LNCaP clone FGC (cell line): ENCODE measurements at regions not wholly inside any gene's neighbourhood (a gene's known extent, or its start where the extent isn't known, plus 50 kb on each side); places are given as distances from the start of the nearest gene placed in this dataset.

Experiments used
- DNase-seq: peaks from one replicate; pipeline ENCODE4 v3.0.0-alpha.2; 2011; ENCODE audit warnings: low read depth
- H3K4me3 ChIP-seq: 2 replicates; pipeline ENCODE4 v1.5.1; 2011; ENCODE audit warnings: mild to moderate bottlenecking, low read depth, low read length, control low read depth
- TF ChIP-seq, protein P1 (sequence below): IDR thresholded peaks from 2 replicates; pipeline ENCODE4 v1.5.1; 2012; ENCODE audit warnings: mild to moderate bottlenecking; ENCODE audit not compliant: control insufficient read depth, insufficient read depth; ENCODE audit errors: extremely low read depth

DNA sequence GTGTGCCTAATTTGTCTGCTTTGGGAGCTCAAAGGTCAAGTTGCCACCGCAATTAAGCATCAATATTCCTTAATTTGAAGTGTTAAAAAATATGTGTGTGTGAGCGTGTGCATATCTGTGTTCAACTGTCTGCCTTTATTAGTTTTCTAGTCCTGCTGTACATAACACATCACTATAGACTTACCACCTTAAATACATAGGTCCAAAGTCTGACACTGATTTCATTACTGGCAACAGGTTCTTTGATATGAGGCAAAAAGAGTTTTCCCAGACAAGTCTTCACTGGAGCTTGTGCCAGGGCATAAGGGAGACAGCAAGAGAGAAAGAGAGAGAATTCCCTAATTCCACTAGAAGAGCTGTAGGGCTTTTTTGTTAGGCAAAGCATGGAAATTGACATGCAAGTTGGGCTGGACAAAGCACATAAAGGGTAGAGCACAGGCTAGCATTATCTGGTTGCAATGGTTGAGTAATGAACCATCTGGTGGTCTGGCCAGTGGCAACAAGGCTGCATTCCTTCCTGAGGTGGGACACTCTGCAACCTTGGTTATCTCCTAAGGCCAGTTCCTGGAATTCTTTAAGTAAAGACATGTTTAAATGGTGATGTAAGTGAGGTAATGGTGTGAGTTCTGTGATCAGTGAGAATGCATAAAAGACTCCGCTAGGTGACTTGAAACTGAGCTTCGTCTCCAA is 457.2 kb upstream of the ADAMTS5 start:
- no peak for DNase-seq
- TF ChIP-seq, protein P1, sequence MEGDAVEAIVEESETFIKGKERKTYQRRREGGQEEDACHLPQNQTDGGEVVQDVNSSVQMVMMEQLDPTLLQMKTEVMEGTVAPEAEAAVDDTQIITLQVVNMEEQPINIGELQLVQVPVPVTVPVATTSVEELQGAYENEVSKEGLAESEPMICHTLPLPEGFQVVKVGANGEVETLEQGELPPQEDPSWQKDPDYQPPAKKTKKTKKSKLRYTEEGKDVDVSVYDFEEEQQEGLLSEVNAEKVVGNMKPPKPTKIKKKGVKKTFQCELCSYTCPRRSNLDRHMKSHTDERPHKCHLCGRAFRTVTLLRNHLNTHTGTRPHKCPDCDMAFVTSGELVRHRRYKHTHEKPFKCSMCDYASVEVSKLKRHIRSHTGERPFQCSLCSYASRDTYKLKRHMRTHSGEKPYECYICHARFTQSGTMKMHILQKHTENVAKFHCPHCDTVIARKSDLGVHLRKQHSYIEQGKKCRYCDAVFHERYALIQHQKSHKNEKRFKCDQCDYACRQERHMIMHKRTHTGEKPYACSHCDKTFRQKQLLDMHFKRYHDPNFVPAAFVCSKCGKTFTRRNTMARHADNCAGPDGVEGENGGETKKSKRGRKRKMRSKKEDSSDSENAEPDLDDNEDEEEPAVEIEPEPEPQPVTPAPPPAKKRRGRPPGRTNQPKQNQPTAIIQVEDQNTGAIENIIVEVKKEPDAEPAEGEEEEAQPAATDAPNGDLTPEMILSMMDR = no peak
- H3K4me3 ChIP-seq = no peak overlapping the region

DNA sequence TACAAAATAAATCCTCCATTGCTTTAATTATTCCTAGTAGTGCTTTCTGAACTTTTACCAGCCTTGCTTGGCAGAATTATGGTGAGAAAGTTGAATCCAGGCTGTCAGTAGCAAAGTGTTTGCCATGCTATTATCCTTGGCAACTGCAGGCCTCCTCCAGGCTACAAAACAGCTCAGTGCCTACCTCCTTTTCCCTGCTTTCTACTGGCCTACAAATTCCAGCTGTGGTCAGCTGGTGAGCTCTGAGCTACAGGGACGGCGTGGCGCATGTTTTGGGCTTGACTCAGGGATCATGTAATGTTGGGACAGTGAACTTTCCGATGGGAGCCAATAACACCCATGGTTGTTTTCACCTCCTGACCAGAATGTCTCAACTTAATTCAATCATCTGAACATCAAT is 456.1 kb upstream of the ADAMTS5 start:
- TF ChIP-seq, protein P1 = no peak
- no peak for DNase-seq
- H3K4me3 ChIP-seq = no peak overlapping the region

DNA sequence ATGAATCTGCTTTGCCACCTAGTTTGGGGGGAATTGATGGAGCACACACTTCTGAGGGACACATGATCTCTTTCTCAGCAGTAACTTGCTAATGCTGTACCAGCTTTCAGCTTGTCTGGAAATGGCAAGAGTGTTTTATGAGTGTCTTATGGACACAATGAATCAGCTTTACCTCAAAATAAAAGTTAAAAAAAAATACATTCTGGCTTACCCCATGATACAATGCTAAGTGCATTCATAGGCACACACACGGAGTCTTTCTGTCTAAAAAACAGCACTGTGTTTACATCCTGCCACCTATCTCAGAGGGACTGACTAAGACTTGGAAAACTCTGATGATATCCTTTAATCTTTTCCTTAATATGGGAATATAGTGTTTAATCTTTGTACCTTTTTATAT is 455.5 kb upstream of the ADAMTS5 start:
- no peak overlapping the region for H3K4me3 ChIP-seq
- no peak for DNase-seq
- TF ChIP-seq, protein P1 = no peak

DNA sequence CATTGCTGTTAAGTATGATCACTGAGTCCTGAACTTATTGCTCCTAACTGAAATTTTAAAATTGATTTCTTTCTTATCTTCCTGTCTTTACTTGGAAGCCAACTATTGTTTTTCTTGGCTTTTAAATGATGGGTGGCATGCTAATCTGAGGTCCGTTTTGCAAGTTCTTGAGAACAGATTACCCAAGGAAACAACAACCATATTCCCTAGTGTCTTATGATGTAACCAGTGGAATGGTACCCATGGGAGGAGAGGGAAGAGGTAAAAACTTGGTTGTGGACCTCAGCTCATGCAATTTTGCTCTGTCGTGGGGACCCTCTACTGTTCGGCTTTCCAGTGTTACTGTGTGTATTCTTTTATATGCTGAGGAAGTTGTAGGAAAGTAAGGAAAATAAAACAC is 454.8 kb upstream of the ADAMTS5 start:
- H3K4me3 ChIP-seq = no peak overlapping the region
- no peak for DNase-seq
- TF ChIP-seq, protein P1 = no peak

DNA sequence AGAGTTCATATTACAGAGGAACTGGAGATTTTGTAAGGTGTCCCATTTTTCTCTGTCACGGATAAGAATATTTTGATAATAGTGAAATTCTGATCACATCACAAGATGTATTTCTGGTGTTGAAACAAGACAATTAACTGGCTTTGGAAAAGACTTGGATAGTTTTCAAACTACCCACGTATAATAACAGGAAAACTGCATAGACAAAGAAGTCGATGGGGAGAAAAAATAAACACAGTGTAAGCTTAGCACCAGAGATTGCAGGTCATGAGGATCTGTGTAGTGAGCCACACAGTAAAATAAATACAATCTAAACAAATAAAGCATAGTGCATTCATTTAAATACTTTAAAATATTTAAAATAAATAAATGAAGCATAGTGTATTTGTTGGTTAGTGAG is 452.3 kb upstream of the ADAMTS5 start:
- TF ChIP-seq, protein P1 = no peak
- DNase-seq = no peak
- H3K4me3 ChIP-seq = no peak overlapping the region

DNA sequence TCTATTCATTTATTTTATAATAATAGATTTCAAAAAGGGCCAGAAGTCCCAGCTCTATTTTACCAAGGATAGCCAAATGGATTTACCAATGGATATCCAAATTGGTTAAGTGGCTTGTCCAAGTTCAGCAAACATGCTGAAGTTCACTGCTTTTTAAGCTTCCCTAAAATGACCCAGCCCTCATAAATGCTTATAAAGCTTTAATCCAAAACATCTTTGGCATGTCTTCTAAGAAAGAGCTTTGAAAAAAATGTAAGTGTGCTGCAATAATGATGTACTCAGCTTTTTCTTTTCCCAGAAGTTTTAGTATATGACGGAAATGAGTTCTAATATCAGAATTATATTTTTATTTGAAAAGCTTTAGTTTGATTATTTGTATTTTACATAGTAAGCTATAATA is 451.5 kb upstream of the ADAMTS5 start:
- TF ChIP-seq, protein P1 = no peak
- H3K4me3 ChIP-seq = no peak overlapping the region
- DNase-seq = no peak

DNA sequence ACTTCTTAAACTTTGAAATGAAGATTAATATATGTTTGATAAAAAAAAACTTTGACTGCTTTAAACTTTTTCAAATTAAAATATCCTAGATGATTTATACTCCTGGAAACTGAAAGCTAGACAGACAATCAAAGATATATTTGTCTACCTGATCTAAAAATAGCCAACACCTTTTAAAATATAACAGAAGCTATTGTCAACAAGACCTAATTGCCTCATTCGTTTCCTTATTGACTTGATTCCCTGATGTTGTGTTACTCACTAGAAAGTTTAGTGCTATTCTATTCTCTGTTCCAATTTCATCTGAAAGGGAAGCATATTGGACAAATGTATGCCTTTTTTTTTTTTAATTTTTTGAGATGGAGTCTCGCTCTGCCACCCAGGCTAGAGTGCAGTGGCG is 445.6 kb upstream of the ADAMTS5 start:
- H3K4me3 ChIP-seq = no peak overlapping the region
- TF ChIP-seq, protein P1 = no peak
- DNase-seq = no peak
